GM20000 (cell line): ENCODE measurements at regions not wholly inside any gene's neighbourhood (a gene's known extent, or its start where the extent isn't known, plus 50 kb on each side); places are given as distances from the start of the nearest gene placed in this dataset.
"Not testable (repeated sequence)": the region's sequence is repeated elsewhere in the genome, so short reads cannot be mapped to it uniquely, and the experiment has no call there.

ENCODE experiments used
- DNase-seq: peaks from one replicate; pipeline ENCODE4 v3.0.0; 2012; ENCODE audit warnings: low spot score
- TF ChIP-seq, protein P1 (sequence below): IDR thresholded peaks from 2 replicates; pipeline ENCODE4 v1.5.1; 2012; ENCODE audit warnings: mild to moderate bottlenecking, control low read depth; ENCODE audit errors: extremely low read depth, missing control alignments

DNA sequence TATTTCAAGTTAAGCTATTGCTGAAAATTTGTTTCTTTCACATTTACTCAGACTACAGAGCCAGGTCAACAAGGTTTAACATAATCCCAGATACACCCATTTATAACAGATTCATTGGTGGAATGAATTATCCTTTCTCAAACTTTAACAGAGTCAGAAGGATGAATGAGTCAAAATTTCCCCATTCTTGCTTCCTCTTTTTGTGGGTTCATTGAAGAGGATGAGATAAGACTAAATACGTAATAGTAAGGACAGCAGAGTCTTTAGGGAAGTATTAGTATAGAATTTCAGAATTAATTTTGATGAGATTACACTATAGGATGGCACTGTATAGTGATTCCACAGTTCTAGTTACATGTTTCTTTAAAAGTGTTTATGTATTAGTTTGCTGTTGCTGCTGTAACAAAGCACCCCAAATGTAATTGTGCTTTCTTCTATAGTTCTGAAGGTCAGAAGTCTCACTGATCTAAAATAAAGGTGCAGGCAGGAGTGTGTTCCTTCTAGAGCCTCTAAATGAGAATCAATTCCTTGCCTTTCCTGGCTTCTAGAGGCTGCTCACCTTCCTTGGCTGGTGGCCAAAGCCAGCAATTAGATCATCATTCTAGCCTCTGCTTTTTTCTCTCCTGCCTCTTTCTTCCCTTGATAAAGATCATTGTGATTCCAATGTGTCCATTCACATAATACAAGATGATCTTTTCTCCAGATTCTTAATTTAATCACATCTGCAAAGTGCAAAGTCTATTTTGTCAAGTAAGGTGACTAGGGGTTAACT lies 309.3 kb upstream of the PIK3C3 start:
- TF ChIP-seq, protein P1, sequence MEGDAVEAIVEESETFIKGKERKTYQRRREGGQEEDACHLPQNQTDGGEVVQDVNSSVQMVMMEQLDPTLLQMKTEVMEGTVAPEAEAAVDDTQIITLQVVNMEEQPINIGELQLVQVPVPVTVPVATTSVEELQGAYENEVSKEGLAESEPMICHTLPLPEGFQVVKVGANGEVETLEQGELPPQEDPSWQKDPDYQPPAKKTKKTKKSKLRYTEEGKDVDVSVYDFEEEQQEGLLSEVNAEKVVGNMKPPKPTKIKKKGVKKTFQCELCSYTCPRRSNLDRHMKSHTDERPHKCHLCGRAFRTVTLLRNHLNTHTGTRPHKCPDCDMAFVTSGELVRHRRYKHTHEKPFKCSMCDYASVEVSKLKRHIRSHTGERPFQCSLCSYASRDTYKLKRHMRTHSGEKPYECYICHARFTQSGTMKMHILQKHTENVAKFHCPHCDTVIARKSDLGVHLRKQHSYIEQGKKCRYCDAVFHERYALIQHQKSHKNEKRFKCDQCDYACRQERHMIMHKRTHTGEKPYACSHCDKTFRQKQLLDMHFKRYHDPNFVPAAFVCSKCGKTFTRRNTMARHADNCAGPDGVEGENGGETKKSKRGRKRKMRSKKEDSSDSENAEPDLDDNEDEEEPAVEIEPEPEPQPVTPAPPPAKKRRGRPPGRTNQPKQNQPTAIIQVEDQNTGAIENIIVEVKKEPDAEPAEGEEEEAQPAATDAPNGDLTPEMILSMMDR: no peak

DNA sequence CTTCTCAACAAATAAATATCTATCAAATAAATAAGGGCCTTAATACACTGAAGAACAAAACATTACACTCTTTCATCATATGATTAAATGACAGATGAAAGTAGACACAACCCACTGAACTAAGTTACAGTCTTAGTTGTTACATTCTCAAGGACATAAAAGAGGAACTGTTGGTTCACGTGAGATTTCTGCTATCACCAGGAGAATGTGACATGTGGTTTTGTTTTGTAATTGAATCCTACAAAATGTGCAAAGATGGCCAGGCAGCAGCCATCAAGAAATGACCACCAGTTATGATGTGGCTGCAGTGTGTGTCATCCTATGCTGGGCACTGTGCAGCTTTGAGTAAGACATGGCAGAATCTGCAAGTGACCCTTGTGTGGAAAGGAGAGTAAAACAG lies 310.6 kb upstream of the PIK3C3 start:
- no peak for DNase-seq
- TF ChIP-seq, protein P1: no peak

More for the DNA sequence above, 309.3 kb upstream of the PIK3C3 start:
- no peak for DNase-seq

DNA sequence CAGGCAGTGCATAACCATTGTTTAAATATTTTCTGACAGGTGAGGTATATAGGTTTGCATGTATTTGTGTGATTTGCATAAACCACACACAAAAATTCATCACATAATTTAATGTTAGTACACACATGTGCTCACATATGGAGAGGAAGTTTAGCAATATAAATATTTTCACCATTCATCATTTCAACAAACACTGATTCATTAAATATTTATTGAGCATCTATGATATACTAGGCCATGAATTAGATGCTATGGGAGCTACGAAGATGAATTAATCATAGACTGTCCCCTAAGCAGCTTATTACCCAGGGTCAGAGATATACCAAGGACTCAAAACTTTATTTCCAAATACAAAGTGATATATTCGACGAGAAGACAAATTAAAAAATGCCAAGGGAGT lies 311.6 kb upstream of the PIK3C3 start:
- DNase-seq: no peak
- TF ChIP-seq, protein P1: no peak

DNA sequence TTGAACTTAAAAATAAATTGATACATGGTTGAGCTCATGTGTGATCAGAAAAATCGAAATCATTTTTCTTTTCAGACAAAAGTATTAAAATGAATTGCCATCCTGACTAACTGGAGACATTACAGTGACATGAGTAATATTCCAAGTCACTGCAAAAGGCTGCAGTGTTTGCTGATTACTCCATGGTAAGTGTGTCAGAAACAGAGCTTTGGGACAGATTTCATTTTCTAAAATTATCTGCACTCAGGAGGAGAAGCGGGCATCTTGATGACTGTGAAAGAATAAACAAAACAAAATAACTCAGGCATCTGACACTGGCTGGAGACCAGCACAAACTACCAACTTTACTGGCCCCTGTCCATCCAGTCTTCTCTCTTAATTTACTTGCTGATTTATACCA lies 312.3 kb upstream of the PIK3C3 start:
- TF ChIP-seq, protein P1: no peak
- no peak for DNase-seq

DNA sequence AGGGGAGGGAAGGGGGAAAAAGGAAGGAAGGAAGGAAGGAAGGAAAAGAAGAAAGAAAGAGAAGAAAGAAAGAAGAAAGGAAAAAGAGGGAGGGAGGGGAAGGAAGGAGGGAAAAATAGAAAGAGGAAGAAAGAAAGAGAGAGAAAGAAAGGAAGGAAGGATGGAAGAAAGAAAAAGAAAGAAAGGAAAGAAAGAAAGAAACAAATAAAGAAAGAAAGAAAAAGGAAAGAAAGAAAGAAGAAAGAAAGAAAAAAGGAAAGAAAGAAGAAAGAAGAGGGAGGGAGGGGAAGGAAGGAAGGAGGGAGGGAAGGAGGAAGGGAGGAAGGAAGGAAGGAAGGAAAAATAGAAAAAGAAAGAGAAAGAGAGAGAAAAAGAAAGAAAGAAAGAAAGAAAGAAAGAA lies 315.8 kb upstream of the PIK3C3 start:
- TF ChIP-seq, protein P1: no peak
- DNase-seq: no peak

DNA sequence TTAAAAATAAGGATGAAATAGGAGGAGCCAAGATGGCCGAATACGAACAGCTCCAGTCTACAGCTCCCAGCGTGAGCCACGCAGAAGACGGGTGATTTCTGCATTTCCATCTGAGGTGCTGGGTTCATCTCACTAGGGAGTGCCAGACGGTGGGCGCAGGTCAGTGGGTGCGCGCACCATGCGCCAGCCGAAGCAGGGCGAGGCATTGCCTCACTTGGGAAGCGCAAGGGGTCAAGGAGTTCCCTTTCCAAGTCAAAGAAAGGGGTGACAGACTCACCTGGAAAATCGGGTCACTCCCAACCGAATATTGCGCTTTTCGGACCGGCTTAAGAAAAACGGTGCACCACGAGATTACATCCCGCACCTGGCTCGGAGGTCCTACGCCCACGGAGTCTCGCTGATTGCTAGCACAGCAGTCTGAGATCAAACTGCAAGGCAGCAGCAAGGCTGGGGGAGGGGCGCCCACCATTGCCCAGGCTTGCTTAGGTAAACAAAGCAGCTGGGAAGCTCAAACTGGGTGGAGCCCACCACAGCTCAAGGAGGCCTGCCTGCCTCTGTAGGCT lies 323.2 kb upstream of the PIK3C3 start:
- DNase-seq: not testable (repeated sequence)

DNA sequence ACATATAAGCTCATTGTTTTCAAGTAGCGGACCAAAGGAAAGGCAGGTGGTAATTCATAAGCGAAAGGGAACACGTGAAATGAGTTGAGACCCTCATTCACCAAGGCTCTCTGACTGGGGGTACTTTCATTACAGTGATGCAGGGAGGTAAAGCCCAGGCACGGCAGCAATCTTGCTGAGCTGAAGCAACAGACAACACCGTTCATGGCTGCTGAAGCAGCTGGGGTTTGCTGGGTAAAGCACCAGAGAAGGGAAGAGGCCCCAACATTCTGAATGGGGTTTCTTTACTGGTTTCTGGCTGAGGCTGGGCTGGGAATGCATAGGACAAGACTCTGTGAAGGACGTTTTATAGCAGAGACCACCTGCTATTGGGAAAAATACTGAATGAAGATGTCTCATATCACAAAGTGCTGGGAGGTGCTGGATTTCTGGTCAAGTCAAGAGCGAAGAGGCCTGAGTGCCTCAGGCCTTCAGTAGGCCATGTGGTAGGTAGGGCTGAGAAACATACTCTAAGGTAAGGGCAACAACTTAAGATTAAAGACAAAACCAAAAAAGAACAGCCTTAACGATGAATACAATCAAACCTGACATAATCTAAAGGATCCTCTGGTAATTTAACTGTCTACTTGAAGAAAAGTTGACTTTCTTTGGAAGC lies 324.7 kb upstream of the PIK3C3 start:
- DNase-seq: no peak
- TF ChIP-seq, protein P1: no peak

DNA sequence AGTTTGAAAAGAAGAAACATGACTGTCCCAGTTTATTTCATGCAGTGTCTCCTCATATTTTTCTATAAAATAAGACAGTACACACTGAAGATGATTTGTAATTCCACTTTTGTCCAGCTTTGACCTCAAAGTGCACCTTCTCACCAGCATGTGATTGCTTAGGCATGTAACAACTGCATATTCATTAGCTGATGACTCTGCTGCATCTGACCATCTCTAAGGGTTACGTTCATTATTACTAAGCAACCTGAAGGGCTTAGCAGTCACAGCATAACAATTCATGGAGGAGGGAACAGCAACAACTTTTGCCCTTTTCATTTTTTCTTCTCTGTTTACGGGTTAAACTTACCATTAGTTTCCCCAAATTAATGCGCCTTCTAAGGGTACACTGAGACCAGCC lies 330.6 kb upstream of the PIK3C3 start:
- TF ChIP-seq, protein P1: no peak
- DNase-seq: no peak
